Mesothelial cell of epicardium (in vitro differentiated cells): ENCODE measurements at regions not wholly inside any gene's neighbourhood (a gene's known extent, or its start where the extent isn't known, plus 50 kb on each side); places are given as distances from the start of the nearest gene placed in this dataset.

Source experiments
- DNase-seq, 2 experiments: peaks; one replicate each; pipeline ENCODE4 v3.0.0; 2021; ENCODE audit warnings: low spot score in 2 of 2; ENCODE audit not compliant: unreplicated experiment in 2 of 2
- H3K27ac Mint-ChIP-seq: 2 replicates; pipeline ENCODE4 v1.8.0; 2021; ENCODE audit warnings: mixed read lengths
- H3K27me3 Mint-ChIP-seq: 2 replicates; pipeline ENCODE4 v1.8.0; 2021; ENCODE audit warnings: low read depth, mixed read lengths
- H3K36me3 Mint-ChIP-seq: 2 replicates; pipeline ENCODE4 v1.8.0; 2021; ENCODE audit warnings: mixed read lengths
- H3K4me1 Mint-ChIP-seq: 2 replicates; pipeline ENCODE4 v1.8.0; 2021; ENCODE audit warnings: mixed read lengths
- H3K4me3 Mint-ChIP-seq: 2 replicates; pipeline ENCODE4 v1.8.0; 2021; ENCODE audit warnings: mild to moderate bottlenecking, moderate library complexity, mixed read lengths
- H3K9me3 Mint-ChIP-seq: 2 replicates; pipeline ENCODE4 v1.8.0; 2021; ENCODE audit warnings: mixed read lengths
- CTCF ChIP-seq: fragments of 200-600 bp; sonication (generic); IDR thresholded peaks from one replicate; pipeline ENCODE4 v1.5.0; 2021; ENCODE audit warnings: antibody characterized with exemption; ENCODE audit not compliant: unreplicated experiment

GRCh38 chr10:121404611-121405010, 193.6 kb downstream of the FGFR2 start:
- H3K4me1 Mint-ChIP-seq: peaks cover 5% of the 10 kb centered on the region
- no peak for TF ChIP-seq CTCF
- no peak for DNase-seq
- H3K27me3 Mint-ChIP-seq: no peaks in the 10 kb centered on the region
- no peak overlapping the region for H3K4me3 Mint-ChIP-seq
- H3K36me3 Mint-ChIP-seq: no peaks in the 10 kb centered on the region
- peaks cover 7% of the 10 kb centered on the region for H3K9me3 Mint-ChIP-seq
- H3K27ac Mint-ChIP-seq: no peak overlapping the region

GRCh38 chr10:121405096-121405495, 193.1 kb downstream of the FGFR2 start:
- H3K9me3 Mint-ChIP-seq: peaks cover 4% of the 10 kb centered on the region
- DNase-seq: no peak
- H3K27me3 Mint-ChIP-seq: no peaks in the 10 kb centered on the region
- H3K36me3 Mint-ChIP-seq: no peaks in the 10 kb centered on the region
- TF ChIP-seq CTCF: no peak
- no peak overlapping the region for H3K27ac Mint-ChIP-seq
- peaks cover 5% of the 10 kb centered on the region for H3K4me1 Mint-ChIP-seq
- H3K4me3 Mint-ChIP-seq: no peak overlapping the region

GRCh38 chr10:121405549-121405948, 192.7 kb downstream of the FGFR2 start:
- Mint-ChIP-seq H3K9me3 (peaks cover 4% of the 10 kb centered on the region), H3K4me1 (peaks cover 5% of the 10 kb centered on the region), H3K27ac (no peak overlapping the region), H3K36me3 (no peaks in the 10 kb centered on the region), H3K4me3 (no peak overlapping the region), H3K27me3 (no peaks in the 10 kb centered on the region)
- no peak for DNase-seq
- TF ChIP-seq CTCF: no peak

GRCh38 chr10:121405953-121406352, 192.3 kb downstream of the FGFR2 start:
- no peak for DNase-seq
- Mint-ChIP-seq H3K4me1 (peaks cover 6% of the 10 kb centered on the region), H3K27me3 (peaks cover under 1% of the 10 kb centered on the region), H3K9me3 (peaks cover 4% of the 10 kb centered on the region), H3K36me3 (no peaks in the 10 kb centered on the region), H3K27ac (no peak overlapping the region), H3K4me3 (no peak overlapping the region)
- TF ChIP-seq CTCF: no peak

- H3K27me3 Mint-ChIP-seq: peaks cover 2% of the 10 kb centered on the region
These were observed 191.3 kb downstream of the FGFR2 start for GRCh38 chr10:121406823-121407545.

More at GRCh38 chr10:121406823-121407545, 191.3 kb downstream of the FGFR2 start:
- Mint-ChIP-seq H3K4me3 (no peak overlapping the region), H3K4me1 (peaks cover 7% of the 10 kb centered on the region), H3K27ac (no peak overlapping the region), H3K36me3 (no peaks in the 10 kb centered on the region), H3K9me3 (no peaks in the 10 kb centered on the region)
- no peak for DNase-seq
- TF ChIP-seq CTCF: no peak
